Endothelial cell of umbilical vein (primary cell): ENCODE measurements at regions not wholly inside any gene's neighbourhood (a gene's known extent, or its start where the extent isn't known, plus 50 kb on each side); places are given as distances from the start of the nearest gene placed in this dataset.
A peak's percentile ranks its signal among the peaks of the same experiment; 100 is the strongest.

Experiments used
- BruUV-seq: library from RNA; stranded (reverse); fragments of 400-500 nt; replicated peaks from 2 replicates; lab custom pipeline; 2021; lab: Mats Ljungman, UMichigan
- CTCF ChIA-PET: fragments of 300-600, 350-600 bp; sonication (Branson Sonifier 250); formaldehyde crosslinking; loops from one replicate; lab custom pipeline; 2021; ENCODE audit warnings: antibody characterized with exemption, inconsistent platforms; lab: Charles Lee
- POLR2A ChIA-PET: fragments of 300-600, 350-600 bp; sonication (Branson Sonifier 250); formaldehyde crosslinking; loops from one replicate; lab custom pipeline; 2021; ENCODE audit warnings: antibody characterized with exemption, inconsistent platforms; lab: Charles Lee
- DNase-seq: peaks from one replicate; pipeline ENCODE4 v3.0.0-alpha.2; 2011; ENCODE audit warnings: low read depth, low spot score
- FAIRE-seq: peaks from 2 replicates; lab custom pipeline; 2011; peaks lifted over from hg19 to GRCh38; lab: Jason Lieb, UNC
- H2AFZ ChIP-seq: 2 replicates; pipeline ENCODE4 v1.6.0; 2012; ENCODE audit warnings: low read depth, low read length, control low read depth, inconsistent platforms
- H3K27ac ChIP-seq: 2 replicates; pipeline ENCODE4 v1.5.1; 2011; ENCODE audit warnings: low read depth, mild to moderate bottlenecking, control low read depth, low read length, moderate library complexity; ENCODE audit not compliant: insufficient read depth
- H3K27me3 ChIP-seq, 2 experiments: 2 replicates each; pipeline versions ENCODE4 v1.6.0 to v1.6.1; 2011; ENCODE audit warnings: low read length in 2 of 2, mixed read lengths in 1 of 2; ENCODE audit not compliant: control insufficient read depth in 2 of 2, insufficient read depth in 2 of 2
- H3K36me3 ChIP-seq, 2 experiments: 2 replicates in 1 of 2; 3 replicates in 1 of 2; pipeline ENCODE4 v1.5.1; 2011; ENCODE audit warnings: low read length in 2 of 2, mild to moderate bottlenecking in 1 of 2, moderate library complexity in 1 of 2; ENCODE audit not compliant: control insufficient read depth in 2 of 2, insufficient read depth in 2 of 2; ENCODE audit errors: extremely low read depth in 1 of 2
- H3K4me1 ChIP-seq: 3 replicates; pipeline ENCODE4 v1.5.1; 2011; ENCODE audit warnings: mild to moderate bottlenecking, low read length; ENCODE audit not compliant: control insufficient read depth, insufficient read depth; ENCODE audit errors: extremely low read depth
- H3K4me2 ChIP-seq: 2 replicates; pipeline ENCODE4 v1.6.1; 2011; ENCODE audit warnings: low read length, control low read depth, mixed read lengths; ENCODE audit not compliant: insufficient read depth
- H3K4me3 ChIP-seq, 3 experiments: fragments of 200-600 bp in 1 of 3; sonication (generic), shearing (Covaris generic) in 1 of 3; replicated peaks in 1 of 3; 2 replicates each; pipeline ENCODE4 v1.5.1; 2011 to 2016; ENCODE audit warnings: control low read depth in 3 of 3, low read length in 3 of 3, mild to moderate bottlenecking in 2 of 3, inconsistent platforms in 1 of 3, low read depth in 1 of 3, moderate library complexity in 1 of 3; ENCODE audit not compliant: insufficient read depth in 1 of 3
- H3K79me2 ChIP-seq: 2 replicates; pipeline ENCODE4 v1.6.0; 2012; ENCODE audit warnings: low read length, inconsistent platforms; ENCODE audit not compliant: control insufficient read depth, insufficient read depth
- H3K9ac ChIP-seq: replicated peaks from 2 replicates; pipeline ENCODE3; 2011; ENCODE audit warnings: low read length, control low read depth; ENCODE audit not compliant: insufficient read depth; ENCODE audit errors: extremely low read depth
- H3K9me1 ChIP-seq: replicated peaks from 3 replicates; pipeline ENCODE4 v1.6.0; 2011; ENCODE audit warnings: mild to moderate bottlenecking, low read length; ENCODE audit not compliant: control insufficient read depth, insufficient read depth; ENCODE audit errors: extremely low read depth
- H3K9me3 ChIP-seq: replicated peaks from 2 replicates; pipeline ENCODE4 v1.5.1; 2012; ENCODE audit warnings: low read length, inconsistent platforms; ENCODE audit not compliant: control insufficient read depth, insufficient read depth
- H4K20me1 ChIP-seq: replicated peaks from 2 replicates; pipeline ENCODE3; 2011; ENCODE audit warnings: mild to moderate bottlenecking, low read length; ENCODE audit not compliant: control insufficient read depth, insufficient read depth; ENCODE audit errors: extremely low read depth
- EZH2 ChIP-seq: IDR thresholded peaks from 2 replicates; pipeline ENCODE4 v1.6.1; 2012; ENCODE audit warnings: borderline replicate concordance, low read depth, mild to moderate bottlenecking, moderate library complexity, low read length, inconsistent platforms; ENCODE audit not compliant: severe bottlenecking
- FOS ChIP-seq: IDR thresholded peaks from 2 replicates; pipeline ENCODE4 v1.6.1; 2011; ENCODE audit warnings: mild to moderate bottlenecking, low read length, moderate library complexity, borderline replicate concordance; ENCODE audit not compliant: insufficient read depth
- GATA2 ChIP-seq: IDR thresholded peaks from 2 replicates; pipeline ENCODE4 v1.7.0; 2011; ENCODE audit warnings: low read depth, mild to moderate bottlenecking, moderate library complexity, mixed read lengths, low read length; ENCODE audit not compliant: insufficient read length, insufficient read depth
- dilution Hi-C: fragments of 300-500 bp; cut with MboI; formaldehyde crosslinking; loops from one replicate; pipeline ENCODE4 v1.15.0; 2019; ENCODE audit warnings: low sequenced_read_pairs; ENCODE audit not compliant: extremely low pct_ligation_motif_present
- intact Hi-C: fragments of 100-400 bp; cut with micrococcal nuclease; formaldehyde crosslinking; loops from one replicate; pipeline ENCODE4 v1.10.0; 2022
- TF ChIP-seq, protein P1 (sequence below): IDR thresholded peaks from 2 replicates; pipeline ENCODE4 v1.6.1; 2011; ENCODE audit not compliant: insufficient read depth, insufficient read length

DNA sequence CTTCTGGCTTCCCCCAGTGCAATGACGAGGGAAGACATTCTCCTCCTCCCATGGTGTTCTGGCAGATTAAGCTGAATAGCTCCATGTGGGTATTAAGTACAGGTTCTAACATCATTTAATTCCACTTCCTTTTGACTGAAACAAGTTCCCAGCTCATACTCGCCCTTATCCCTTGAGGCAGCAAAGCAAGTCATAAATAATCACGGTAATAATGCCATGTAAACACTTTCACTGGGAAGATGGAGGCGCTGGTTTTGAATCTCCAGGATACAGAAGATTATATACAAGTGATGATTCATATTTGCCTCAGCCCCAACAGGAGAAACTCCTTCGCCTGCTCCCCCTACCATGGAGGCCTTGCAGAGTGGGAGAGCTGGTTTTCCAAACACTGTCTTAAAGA is 141.3 kb downstream of the PXDC1 start:
- TF ChIP-seq GATA2: no peak
- TF ChIP-seq, protein P1, sequence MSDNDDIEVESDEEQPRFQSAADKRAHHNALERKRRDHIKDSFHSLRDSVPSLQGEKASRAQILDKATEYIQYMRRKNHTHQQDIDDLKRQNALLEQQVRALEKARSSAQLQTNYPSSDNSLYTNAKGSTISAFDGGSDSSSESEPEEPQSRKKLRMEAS: no peak
- TF ChIP-seq EZH2: no peak

DNA sequence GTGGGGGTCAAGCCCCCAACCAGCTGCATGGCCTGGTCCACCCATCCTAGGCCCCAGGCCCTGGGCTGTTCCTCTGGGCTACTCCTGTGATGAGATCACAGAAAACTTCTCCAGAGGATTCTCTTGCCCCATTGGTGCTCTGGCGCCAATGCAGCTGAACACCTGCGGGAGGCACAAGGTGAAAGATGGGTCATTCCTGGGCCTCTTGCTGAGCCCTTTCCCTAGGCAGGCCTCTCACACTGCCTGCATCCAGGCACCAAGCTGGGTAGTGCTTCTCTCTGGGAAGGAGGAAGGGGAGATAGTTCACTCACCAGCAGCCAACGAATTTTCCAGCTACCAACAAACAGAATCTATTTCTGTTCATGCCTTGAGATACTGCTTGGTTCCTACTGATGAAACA is 142.1 kb downstream of the PXDC1 start:
- Histone ChIP-seq H3K4me2 (no peak overlapping the region), H3K27me3 (peaks cover 4 to 13% of the 10 kb centered on the region in 2 experiments), H2AFZ (no peak overlapping the region), H3K79me2 (no peaks in the 10 kb centered on the region), H4K20me1 (no peaks in the 10 kb centered on the region), H3K9me1 (no peaks in the 10 kb centered on the region), H3K4me3 (no peak overlapping the region), H3K4me1 (peaks cover 5% of the 10 kb centered on the region), H3K9ac (no peak overlapping the region), H3K9me3 (no peaks in the 10 kb centered on the region), H3K36me3 (no peaks in the 10 kb centered on the region), H3K27ac (no peak overlapping the region)
- DNase-seq (no peak), FAIRE-seq (no peak)
- TF ChIP-seq FOS: no peak
- BruUV-seq: no TSS peak
- dilution Hi-C loops (no loop called here), intact Hi-C loops (no loop called here)
- POLR2A ChIA-PET: no interaction called here
- CTCF ChIA-PET: interaction anchor here (1.2 kb wide), 1 partner anchor 9 kb away, joined by 3 read pairs; no protein-coding TSS in a partner anchor

More for the DNA sequence above, 141.3 kb downstream of the PXDC1 start:
- BruUV-seq: no TSS peak
- no peak overlapping the region for H3K4me2 ChIP-seq
- peak; percentile 28 for DNase-seq
- intact Hi-C loops (no loop called here), dilution Hi-C loops (no loop called here)
- peaks cover 5% of the 10 kb centered on the region for H3K4me1 ChIP-seq
- H3K9me1 ChIP-seq: no peaks in the 10 kb centered on the region
- H2AFZ ChIP-seq: no peak overlapping the region
- no peak overlapping the region for H3K4me3 ChIP-seq
- ChIA-PET POLR2A (interaction anchor here (0.7 kb wide), 1 partner anchor 358 kb away, joined by 3 read pairs; no protein-coding TSS in a partner anchor), CTCF (interaction anchor here (1.2 kb wide), 1 partner anchor 8 kb away, joined by 3 read pairs; no protein-coding TSS in a partner anchor)
- no peak overlapping the region for H3K27ac ChIP-seq
- no peak overlapping the region for H3K9ac ChIP-seq
- no peak for FAIRE-seq
- no peaks in the 10 kb centered on the region for H4K20me1 ChIP-seq
- no peaks in the 10 kb centered on the region for H3K36me3 ChIP-seq
- no peaks in the 10 kb centered on the region for H3K9me3 ChIP-seq
- no peaks in the 10 kb centered on the region for H3K79me2 ChIP-seq
- peaks cover 4 to 9% of the 10 kb centered on the region in 2 experiments for H3K27me3 ChIP-seq
